Keratinocyte (primary cell): ENCODE measurements at regions not wholly inside any gene's neighbourhood (a gene's known extent, or its start where the extent isn't known, plus 50 kb on each side); places are given as distances from the start of the nearest gene placed in this dataset.

Source experiments
- DNase-seq: peaks from one replicate; pipeline ENCODE4 v3.0.0-alpha.2; 2011; ENCODE audit warnings: low read depth, missing footprints, low spot score
- FAIRE-seq: peaks from 2 replicates; lab custom pipeline; 2011; peaks lifted over from hg19 to GRCh38; lab: Jason Lieb, UNC
- H2AFZ ChIP-seq: 2 replicates; pipeline ENCODE4 v1.6.0; 2012; ENCODE audit warnings: low read length, control low read depth, inconsistent platforms; ENCODE audit not compliant: control insufficient read depth
- H3K27ac ChIP-seq: 2 replicates; pipeline ENCODE4 v1.5.1; 2011; ENCODE audit warnings: low read length; ENCODE audit not compliant: control insufficient read depth, insufficient read depth
- H3K27me3 ChIP-seq: 3 replicates; pipeline ENCODE4 v1.6.0; 2011; ENCODE audit warnings: low read length; ENCODE audit not compliant: control insufficient read depth, insufficient read depth; ENCODE audit errors: extremely low read depth
- H3K36me3 ChIP-seq, 2 experiments: 2 replicates in 1 of 2; 3 replicates in 1 of 2; pipeline ENCODE4 v1.5.1; 2011; ENCODE audit warnings: low read length in 2 of 2, mild to moderate bottlenecking in 1 of 2; ENCODE audit not compliant: control insufficient read depth in 2 of 2, insufficient read depth in 2 of 2; ENCODE audit errors: extremely low read depth in 1 of 2
- H3K4me1 ChIP-seq: 3 replicates; pipeline ENCODE4 v1.5.1; 2011; ENCODE audit warnings: low read length; ENCODE audit not compliant: control insufficient read depth, insufficient read depth; ENCODE audit errors: extremely low read depth
- H3K4me2 ChIP-seq: 3 replicates; pipeline ENCODE4 v1.6.0; 2011; ENCODE audit warnings: low read depth, low read length; ENCODE audit not compliant: control insufficient read depth, insufficient read depth; ENCODE audit errors: extremely low read depth
- H3K4me3 ChIP-seq, 3 experiments: fragments of 200-600 bp in 1 of 3; sonication (generic) in 1 of 3; 2 replicates in 2 of 3; 3 replicates in 1 of 3; pipeline ENCODE4 v1.5.1; 2011 to 2016; ENCODE audit warnings: low read length in 3 of 3, mild to moderate bottlenecking in 3 of 3, control low read depth in 2 of 3, inconsistent platforms in 1 of 3, low read depth in 1 of 3, mixed read lengths in 1 of 3, mixed run types in 1 of 3, moderate library complexity in 1 of 3; ENCODE audit not compliant: control insufficient read depth in 2 of 3, insufficient read depth in 2 of 3; ENCODE audit errors: extremely low read depth in 1 of 3
- H3K79me2 ChIP-seq: 2 replicates; pipeline ENCODE4 v1.6.0; 2012; ENCODE audit warnings: low read length; ENCODE audit not compliant: control insufficient read depth, insufficient read depth
- H3K9ac ChIP-seq: 3 replicates; pipeline ENCODE4 v1.6.0; 2011; ENCODE audit warnings: low read length; ENCODE audit not compliant: control insufficient read depth, insufficient read depth; ENCODE audit errors: extremely low read depth
- H3K9me1 ChIP-seq: 3 replicates; pipeline ENCODE4 v1.6.0; 2011; ENCODE audit warnings: low read length; ENCODE audit not compliant: control insufficient read depth, insufficient read depth; ENCODE audit errors: extremely low read depth
- H3K9me3 ChIP-seq: 2 replicates; pipeline ENCODE4 v1.5.1; 2012; ENCODE audit warnings: low read depth, low read length; ENCODE audit not compliant: control insufficient read depth
- H4K20me1 ChIP-seq: 3 replicates; pipeline ENCODE4 v1.6.0; 2011; ENCODE audit warnings: low read length; ENCODE audit not compliant: control insufficient read depth, insufficient read depth; ENCODE audit errors: extremely low read depth
- EZH2 ChIP-seq: IDR thresholded peaks from one replicate; pipeline ENCODE4 v1.6.1; 2012; ENCODE audit warnings: inconsistent platforms, mild to moderate bottlenecking, low read length, moderate library complexity
- dilution Hi-C: fragments of 300-500 bp; cut with MboI; formaldehyde crosslinking; loops from one replicate; pipeline ENCODE4 v1.7.0; 2020; ENCODE audit warnings: low sequenced_read_pairs; ENCODE audit not compliant: extremely low pct_ligation_motif_present
- TF ChIP-seq, protein P1 (sequence below), 3 experiments: IDR thresholded peaks in 1 of 3; conservative IDR thresholded peaks in 1 of 3; optimal IDR thresholded peaks in 1 of 3; 2 replicates in 2 of 3; 3 replicates in 1 of 3; pipeline versions ENCODE3 to v1.5.1; 2011; ENCODE audit warnings: low read length in 3 of 3, mild to moderate bottlenecking in 3 of 3, moderate library complexity in 2 of 3, control low read depth in 1 of 3, inconsistent platforms in 1 of 3; ENCODE audit not compliant: insufficient read depth in 2 of 3; ENCODE audit errors: extremely low read depth in 1 of 3

DNA sequence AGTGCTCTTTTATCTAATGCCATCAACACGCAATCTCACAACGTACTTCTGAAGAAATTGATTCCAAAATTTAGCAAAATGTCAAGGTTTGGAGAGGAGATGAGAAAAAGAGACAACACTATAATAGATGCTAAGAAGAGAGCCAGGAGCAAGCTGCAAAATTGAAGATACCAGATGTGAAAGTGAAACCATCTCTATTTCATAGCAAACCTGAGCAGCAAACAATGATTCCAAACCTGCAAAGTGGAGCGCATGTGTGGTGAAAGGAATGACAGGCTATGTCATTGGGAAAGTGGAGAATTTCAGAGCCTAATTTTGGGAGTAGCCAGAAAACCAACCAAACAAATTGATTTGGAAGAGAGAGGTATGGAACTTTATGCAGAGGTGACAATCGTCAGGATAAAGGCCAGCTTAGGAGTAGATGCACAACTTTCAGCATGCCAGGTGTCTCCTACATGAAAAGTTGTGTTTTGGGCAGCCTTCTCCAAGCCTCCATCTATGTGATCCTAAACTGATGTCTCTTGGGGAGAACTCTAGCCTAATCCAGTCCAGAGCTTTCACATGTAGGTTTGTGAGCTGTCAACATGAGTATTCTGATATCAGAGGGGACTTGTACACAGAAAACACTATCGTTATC is 158.4 kb upstream of the FNDC3A start:
- Histone ChIP-seq H2AFZ (no peak overlapping the region), H3K4me2 (no peak overlapping the region), H3K27ac (no peak overlapping the region), H3K9me3 (no peaks in the 10 kb centered on the region), H4K20me1 (no peaks in the 10 kb centered on the region), H3K4me3 (no peak overlapping the region), H3K36me3 (no peaks in the 10 kb centered on the region), H3K27me3 (peaks cover 6% of the 10 kb centered on the region), H3K9ac (no peak overlapping the region), H3K79me2 (no peaks in the 10 kb centered on the region), H3K4me1 (peaks cover 3% of the 10 kb centered on the region), H3K9me1 (no peaks in the 10 kb centered on the region)
- dilution Hi-C loops: no loop called here
- TF ChIP-seq, protein P1, sequence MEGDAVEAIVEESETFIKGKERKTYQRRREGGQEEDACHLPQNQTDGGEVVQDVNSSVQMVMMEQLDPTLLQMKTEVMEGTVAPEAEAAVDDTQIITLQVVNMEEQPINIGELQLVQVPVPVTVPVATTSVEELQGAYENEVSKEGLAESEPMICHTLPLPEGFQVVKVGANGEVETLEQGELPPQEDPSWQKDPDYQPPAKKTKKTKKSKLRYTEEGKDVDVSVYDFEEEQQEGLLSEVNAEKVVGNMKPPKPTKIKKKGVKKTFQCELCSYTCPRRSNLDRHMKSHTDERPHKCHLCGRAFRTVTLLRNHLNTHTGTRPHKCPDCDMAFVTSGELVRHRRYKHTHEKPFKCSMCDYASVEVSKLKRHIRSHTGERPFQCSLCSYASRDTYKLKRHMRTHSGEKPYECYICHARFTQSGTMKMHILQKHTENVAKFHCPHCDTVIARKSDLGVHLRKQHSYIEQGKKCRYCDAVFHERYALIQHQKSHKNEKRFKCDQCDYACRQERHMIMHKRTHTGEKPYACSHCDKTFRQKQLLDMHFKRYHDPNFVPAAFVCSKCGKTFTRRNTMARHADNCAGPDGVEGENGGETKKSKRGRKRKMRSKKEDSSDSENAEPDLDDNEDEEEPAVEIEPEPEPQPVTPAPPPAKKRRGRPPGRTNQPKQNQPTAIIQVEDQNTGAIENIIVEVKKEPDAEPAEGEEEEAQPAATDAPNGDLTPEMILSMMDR (optimal IDR thresholded peaks at IDR 0.05 in 1 of 3, IDR thresholded peaks at IDR 0.05 in 1 of 3, conservative IDR thresholded peaks at IDR 0.05 in 1 of 3; ENCODE audit: extremely low read depth in 1 of 3, insufficient read depth in 2 of 3, low read length in 3 of 3): no peak
- TF ChIP-seq EZH2: no peak
- peak; percentile 46 for FAIRE-seq
- no peak for DNase-seq

DNA sequence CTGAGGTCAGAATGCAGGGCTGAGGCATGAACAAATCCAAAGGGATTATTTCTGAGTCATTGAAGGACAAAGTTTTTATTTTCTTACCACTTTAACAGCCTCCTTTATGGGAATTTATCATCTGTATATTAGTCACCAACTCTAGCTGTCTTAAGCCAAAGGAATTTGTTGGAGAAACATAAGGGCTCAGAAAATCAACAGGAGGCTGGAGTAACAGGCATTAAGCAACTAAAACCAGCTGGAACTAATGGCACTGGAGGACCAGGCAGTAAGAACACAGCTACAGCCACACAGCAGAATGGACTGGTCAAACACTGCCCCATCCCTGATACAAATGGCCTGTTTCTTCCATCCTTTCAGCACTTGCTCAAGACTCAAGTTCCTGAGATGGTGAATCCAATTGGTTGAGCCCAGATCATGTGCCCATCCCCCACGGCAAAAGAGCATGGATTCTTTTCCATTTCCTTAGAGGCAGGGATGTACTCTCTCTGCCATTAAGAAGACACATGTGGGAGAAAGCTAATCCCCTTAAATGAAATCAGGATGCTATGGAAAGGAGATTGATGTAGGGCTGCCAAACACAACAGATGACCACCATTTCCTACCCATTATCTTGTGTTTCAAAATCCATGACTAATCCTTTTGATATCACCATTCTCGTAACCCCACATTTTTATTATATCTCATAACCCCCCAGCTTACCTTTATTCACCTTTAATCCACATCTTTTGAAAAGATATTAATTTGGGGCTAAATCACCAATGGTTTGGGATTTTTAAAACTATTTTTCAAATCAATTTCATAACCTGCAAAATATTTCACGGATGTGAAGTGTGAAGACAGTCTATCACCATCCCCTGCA is 157.0 kb upstream of the FNDC3A start:
- dilution Hi-C loops: no loop called here
- FAIRE-seq: peak; percentile 13

More for the DNA sequence above, 157.0 kb upstream of the FNDC3A start:
- Histone ChIP-seq H3K79me2 (no peaks in the 10 kb centered on the region), H3K9me3 (no peaks in the 10 kb centered on the region), H3K27ac (no peak overlapping the region), H3K4me1 (peaks cover 3% of the 10 kb centered on the region), H2AFZ (no peak overlapping the region), H3K9me1 (no peaks in the 10 kb centered on the region), H3K9ac (no peak overlapping the region), H4K20me1 (no peaks in the 10 kb centered on the region), H3K4me2 (no peak overlapping the region), H3K36me3 (no peaks in the 10 kb centered on the region), H3K4me3 (no peak overlapping the region), H3K27me3 (peaks cover 6% of the 10 kb centered on the region)
- TF ChIP-seq EZH2: no peak
- TF ChIP-seq, protein P1 (optimal IDR thresholded peaks at IDR 0.05 in 1 of 3, IDR thresholded peaks at IDR 0.05 in 1 of 3, conservative IDR thresholded peaks at IDR 0.05 in 1 of 3; ENCODE audit: extremely low read depth in 1 of 3, insufficient read depth in 2 of 3, low read length in 3 of 3): no peak
- DNase-seq: peak; percentile 41
